Panc1 (cell line): ENCODE measurements at regions not wholly inside any gene's neighbourhood (a gene's known extent, or its start where the extent isn't known, plus 50 kb on each side); places are given as distances from the start of the nearest gene placed in this dataset.

Experiments
- ATAC-seq: fragments of 200-7000 bp; cut with Tn5 transposase; 2 replicates; pipeline ENCODE4 v1.9.1; 2020; ENCODE audit warnings: mild to moderate bottlenecking, moderate library complexity
- BruUV-seq: library from RNA; stranded (reverse); fragments of 400-500 nt; replicated peaks from 2 replicates; lab custom pipeline; 2021; lab: Mats Ljungman, UMichigan
- CTCF ChIA-PET: fragments of 300-600 bp; sonication (Branson Sonifier 250); formaldehyde crosslinking; loops from one replicate; lab custom pipeline; 2022; ENCODE audit warnings: antibody characterized with exemption; lab: Charles Lee
- POLR2A ChIA-PET: fragments of 300-600 bp; sonication (Branson Sonifier 250); formaldehyde crosslinking; loops from one replicate; lab custom pipeline; 2022; ENCODE audit warnings: antibody characterized with exemption; lab: Charles Lee
- DNase-seq: peaks from one replicate; pipeline ENCODE4 v3.0.0-alpha.2; 2010; ENCODE audit warnings: low read depth, low spot score
- H3K27ac ChIP-seq: 2 replicates; pipeline ENCODE4 v1.5.1; 2011; ENCODE audit warnings: mild to moderate bottlenecking, low read length, inconsistent platforms
- H3K27me3 ChIP-seq: fragments of 200-500 bp; sonication (Bioruptor generic); 2 replicates; pipeline ENCODE4 v1.6.0; 2014; ENCODE audit warnings: low read length, inconsistent platforms; ENCODE audit not compliant: control insufficient read depth, insufficient read depth
- H3K36me3 ChIP-seq: fragments of 200-500 bp; sonication (Bioruptor generic); 2 replicates; pipeline ENCODE4 v1.5.1; 2014; ENCODE audit warnings: inconsistent platforms, mild to moderate bottlenecking, low read length, moderate library complexity; ENCODE audit not compliant: control insufficient read depth, insufficient read depth
- H3K4me1 ChIP-seq: 2 replicates; pipeline ENCODE4 v1.5.1; 2011; ENCODE audit warnings: inconsistent platforms, mild to moderate bottlenecking, low read length, moderate library complexity; ENCODE audit not compliant: control insufficient read depth, insufficient read depth
- H3K4me3 ChIP-seq, 2 experiments: 2 replicates each; pipeline ENCODE4 v1.5.1; 2011 to 2012; ENCODE audit warnings: low read depth in 2 of 2, low read length in 2 of 2, mild to moderate bottlenecking in 2 of 2, inconsistent platforms in 1 of 2, moderate library complexity in 1 of 2
- H3K9me3 ChIP-seq: fragments of 200-500 bp; sonication (Bioruptor generic); 2 replicates; pipeline ENCODE4 v1.5.1; 2014; ENCODE audit warnings: low read depth, mild to moderate bottlenecking, inconsistent platforms, low read length, moderate library complexity; ENCODE audit not compliant: control insufficient read depth, insufficient read depth
- POLR2AphosphoS5 ChIP-seq: IDR thresholded peaks from 2 replicates; pipeline ENCODE4 v1.6.1; 2012; ENCODE audit warnings: mild to moderate bottlenecking, low read depth, low read length, moderate library complexity
- SIN3A ChIP-seq: IDR thresholded peaks from 2 replicates; pipeline ENCODE4 v1.6.1; 2012; ENCODE audit warnings: low read depth, mild to moderate bottlenecking, low read length, moderate library complexity, borderline replicate concordance; ENCODE audit not compliant: insufficient read depth
- TCF7L2 ChIP-seq: IDR thresholded peaks from 2 replicates; pipeline ENCODE4 v1.6.1; 2011; ENCODE audit warnings: mild to moderate bottlenecking, low read depth, low read length, inconsistent platforms
- in situ Hi-C: cut with HindIII; loops from 2 replicates; pipeline ENCODE4 v1.10.0; 2016; ENCODE audit warnings: low sequenced_read_pairs, low pct_unique_long_range_greater_than_20kb
- intact Hi-C: fragments of 100-400 bp; cut with micrococcal nuclease; formaldehyde crosslinking; loops from one replicate; pipeline ENCODE4 v1.10.0; 2022; ENCODE audit not compliant: unreplicated experiment
- TF ChIP-seq, protein P1 (sequence below): fragments of 450-650 bp; IDR thresholded peaks from 2 replicates; pipeline ENCODE4 v1.5.1; 2017; ENCODE audit warnings: mild to moderate bottlenecking
- TF ChIP-seq, protein P2 (sequence below), 2 experiments: IDR thresholded peaks; 2 replicates each; pipeline ENCODE4 v1.6.1; 2011 to 2012; ENCODE audit warnings: low read depth in 2 of 2, control low read depth in 1 of 2, low read length in 1 of 2, mild to moderate bottlenecking in 1 of 2, moderate library complexity in 1 of 2; ENCODE audit not compliant: insufficient read depth in 1 of 2

DNA sequence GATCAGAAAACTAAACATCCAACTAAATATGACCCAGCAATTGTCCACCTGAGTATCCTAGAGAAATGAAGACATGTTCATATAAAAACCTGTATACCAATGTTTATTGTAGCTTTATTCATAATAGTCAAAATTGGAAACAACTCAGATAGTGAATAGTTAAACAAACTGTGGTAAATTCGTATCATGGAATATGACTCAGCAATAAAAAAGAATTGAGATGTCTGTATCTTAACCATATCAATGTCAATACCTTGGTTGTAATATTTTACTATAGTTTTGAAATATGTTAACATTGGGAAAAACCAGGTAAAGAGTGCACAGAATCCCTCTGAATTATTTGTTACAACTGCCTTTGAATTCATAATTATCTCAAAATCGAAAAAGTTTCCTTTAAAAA, 159.3 kb upstream of the GAP43 start:
- no TSS peak for BruUV-seq
- ChIA-PET CTCF (no interaction called here), POLR2A (no interaction called here)
- no peaks in the 10 kb centered on the region for H3K36me3 ChIP-seq
- no peak for ATAC-seq
- no peak for TF ChIP-seq TCF7L2
- TF ChIP-seq, protein P1, sequence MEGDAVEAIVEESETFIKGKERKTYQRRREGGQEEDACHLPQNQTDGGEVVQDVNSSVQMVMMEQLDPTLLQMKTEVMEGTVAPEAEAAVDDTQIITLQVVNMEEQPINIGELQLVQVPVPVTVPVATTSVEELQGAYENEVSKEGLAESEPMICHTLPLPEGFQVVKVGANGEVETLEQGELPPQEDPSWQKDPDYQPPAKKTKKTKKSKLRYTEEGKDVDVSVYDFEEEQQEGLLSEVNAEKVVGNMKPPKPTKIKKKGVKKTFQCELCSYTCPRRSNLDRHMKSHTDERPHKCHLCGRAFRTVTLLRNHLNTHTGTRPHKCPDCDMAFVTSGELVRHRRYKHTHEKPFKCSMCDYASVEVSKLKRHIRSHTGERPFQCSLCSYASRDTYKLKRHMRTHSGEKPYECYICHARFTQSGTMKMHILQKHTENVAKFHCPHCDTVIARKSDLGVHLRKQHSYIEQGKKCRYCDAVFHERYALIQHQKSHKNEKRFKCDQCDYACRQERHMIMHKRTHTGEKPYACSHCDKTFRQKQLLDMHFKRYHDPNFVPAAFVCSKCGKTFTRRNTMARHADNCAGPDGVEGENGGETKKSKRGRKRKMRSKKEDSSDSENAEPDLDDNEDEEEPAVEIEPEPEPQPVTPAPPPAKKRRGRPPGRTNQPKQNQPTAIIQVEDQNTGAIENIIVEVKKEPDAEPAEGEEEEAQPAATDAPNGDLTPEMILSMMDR: no peak
- TF ChIP-seq, protein P2, sequence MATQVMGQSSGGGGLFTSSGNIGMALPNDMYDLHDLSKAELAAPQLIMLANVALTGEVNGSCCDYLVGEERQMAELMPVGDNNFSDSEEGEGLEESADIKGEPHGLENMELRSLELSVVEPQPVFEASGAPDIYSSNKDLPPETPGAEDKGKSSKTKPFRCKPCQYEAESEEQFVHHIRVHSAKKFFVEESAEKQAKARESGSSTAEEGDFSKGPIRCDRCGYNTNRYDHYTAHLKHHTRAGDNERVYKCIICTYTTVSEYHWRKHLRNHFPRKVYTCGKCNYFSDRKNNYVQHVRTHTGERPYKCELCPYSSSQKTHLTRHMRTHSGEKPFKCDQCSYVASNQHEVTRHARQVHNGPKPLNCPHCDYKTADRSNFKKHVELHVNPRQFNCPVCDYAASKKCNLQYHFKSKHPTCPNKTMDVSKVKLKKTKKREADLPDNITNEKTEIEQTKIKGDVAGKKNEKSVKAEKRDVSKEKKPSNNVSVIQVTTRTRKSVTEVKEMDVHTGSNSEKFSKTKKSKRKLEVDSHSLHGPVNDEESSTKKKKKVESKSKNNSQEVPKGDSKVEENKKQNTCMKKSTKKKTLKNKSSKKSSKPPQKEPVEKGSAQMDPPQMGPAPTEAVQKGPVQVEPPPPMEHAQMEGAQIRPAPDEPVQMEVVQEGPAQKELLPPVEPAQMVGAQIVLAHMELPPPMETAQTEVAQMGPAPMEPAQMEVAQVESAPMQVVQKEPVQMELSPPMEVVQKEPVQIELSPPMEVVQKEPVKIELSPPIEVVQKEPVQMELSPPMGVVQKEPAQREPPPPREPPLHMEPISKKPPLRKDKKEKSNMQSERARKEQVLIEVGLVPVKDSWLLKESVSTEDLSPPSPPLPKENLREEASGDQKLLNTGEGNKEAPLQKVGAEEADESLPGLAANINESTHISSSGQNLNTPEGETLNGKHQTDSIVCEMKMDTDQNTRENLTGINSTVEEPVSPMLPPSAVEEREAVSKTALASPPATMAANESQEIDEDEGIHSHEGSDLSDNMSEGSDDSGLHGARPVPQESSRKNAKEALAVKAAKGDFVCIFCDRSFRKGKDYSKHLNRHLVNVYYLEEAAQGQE (IDR thresholded peaks at IDR 0.05; ENCODE audit: insufficient read depth in 1 of 2, low read depth in 2 of 2, low read length in 1 of 2): no peak
- TF ChIP-seq SIN3A: no peak
- no peak for TF ChIP-seq POLR2AphosphoS5
- in situ Hi-C loops: no loop called here
- DNase-seq: no peak
- no peaks in the 10 kb centered on the region for H3K4me1 ChIP-seq
- H3K4me3 ChIP-seq: no peak overlapping the region
- intact Hi-C loops: no loop called here
- H3K27me3 ChIP-seq: no peaks in the 10 kb centered on the region
- H3K27ac ChIP-seq: no peak overlapping the region
- H3K9me3 ChIP-seq: no peaks in the 10 kb centered on the region

DNA sequence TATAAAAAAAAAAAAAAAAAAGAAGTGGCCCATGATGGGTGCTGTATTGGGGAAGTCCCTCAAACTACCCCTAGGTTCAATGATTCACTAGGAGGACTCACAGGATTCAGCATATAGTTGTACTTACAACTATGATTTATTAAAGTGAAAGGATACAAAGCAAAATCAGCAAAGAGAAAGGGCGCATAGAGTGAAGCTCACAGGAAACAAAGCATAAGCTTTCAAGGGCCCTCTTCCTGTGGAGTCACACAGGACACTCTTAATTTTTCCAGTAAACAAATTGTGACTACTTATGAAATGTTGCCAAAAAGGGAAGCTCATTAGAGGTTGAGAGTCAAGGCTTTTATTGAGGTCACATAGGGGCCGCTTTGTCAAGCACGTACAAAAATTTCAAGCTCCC, 153.7 kb upstream of the GAP43 start:
- ATAC-seq: no peak
- Histone ChIP-seq H3K36me3 (no peaks in the 10 kb centered on the region), H3K27ac (no peak overlapping the region), H3K4me1 (no peaks in the 10 kb centered on the region), H3K9me3 (no peaks in the 10 kb centered on the region), H3K27me3 (no peaks in the 10 kb centered on the region), H3K4me3 (no peak overlapping the region)
- intact Hi-C loops (no loop called here), in situ Hi-C loops (no loop called here)
- POLR2A ChIA-PET: no interaction called here
- BruUV-seq: no TSS peak
- CTCF ChIA-PET: no interaction called here
- TF ChIP-seq POLR2AphosphoS5 (no peak), SIN3A (no peak)
- TF ChIP-seq, protein P1: no peak
- TF ChIP-seq, protein P2 (IDR thresholded peaks at IDR 0.05; ENCODE audit: insufficient read depth in 1 of 2, low read depth in 2 of 2, low read length in 1 of 2): no peak
- no peak for DNase-seq
